Trophoblast cell (in vitro differentiated cells and primary cell): ENCODE measurements at regions not wholly inside any gene's neighbourhood (a gene's known extent, or its start where the extent isn't known, plus 50 kb on each side); places are given as distances from the start of the nearest gene placed in this dataset.
A peak's percentile ranks its signal among the peaks of the same experiment; 100 is the strongest.
"Not testable (repeated sequence)": the region's sequence is repeated elsewhere in the genome, so short reads cannot be mapped to it uniquely, and the experiment has no call there.

ENCODE experiments used
- DNase-seq, 2 donors: peaks; one replicate each; pipeline ENCODE4 v3.0.0-alpha.2; 2016
- H2AFZ ChIP-seq: 2 replicates; pipeline ENCODE4 v1.6.1; 2013; ENCODE audit warnings: low read length, moderate library complexity, mild to moderate bottlenecking; ENCODE audit not compliant: insufficient read depth, poor library complexity
- H2AK5ac ChIP-seq: 2 replicates; pipeline ENCODE4 v1.6.1; 2013; ENCODE audit warnings: mild to moderate bottlenecking, low read length
- H2BK120ac ChIP-seq: 2 replicates; pipeline ENCODE4 v1.6.1; 2013; ENCODE audit warnings: low read length, mild to moderate bottlenecking, moderate library complexity; ENCODE audit not compliant: insufficient read depth, poor library complexity
- H2BK12ac ChIP-seq: 2 replicates; pipeline ENCODE4 v1.6.1; 2013; ENCODE audit warnings: mild to moderate bottlenecking, low read length, moderate library complexity
- H2BK5ac ChIP-seq: 2 replicates; pipeline ENCODE4 v1.6.1; 2013; ENCODE audit warnings: low read length, low read depth, moderate library complexity, mild to moderate bottlenecking; ENCODE audit not compliant: poor library complexity
- H3K14ac ChIP-seq: 2 replicates; pipeline ENCODE4 v1.6.1; 2013; ENCODE audit warnings: mild to moderate bottlenecking, low read length
- H3K18ac ChIP-seq: 2 replicates; pipeline ENCODE4 v1.6.1; 2013; ENCODE audit warnings: mild to moderate bottlenecking, low read length
- H3K23ac ChIP-seq: 2 replicates; pipeline ENCODE4 v1.6.1; 2013; ENCODE audit warnings: low read length
- H3K27ac ChIP-seq: 2 replicates; pipeline ENCODE4 v1.5.1; 2013; ENCODE audit warnings: low read depth, mild to moderate bottlenecking, inconsistent platforms, low read length, moderate library complexity
- H3K27me3 ChIP-seq: 2 replicates; pipeline ENCODE4 v1.6.1; 2013; ENCODE audit warnings: inconsistent platforms, mild to moderate bottlenecking, low read length, moderate library complexity; ENCODE audit not compliant: insufficient read depth
- H3K36me3 ChIP-seq, 2 experiments: 1 replicate in 1 of 2; 2 replicates in 1 of 2; pipeline ENCODE4 v1.6.1; 2013; ENCODE audit warnings: low read length in 2 of 2, mild to moderate bottlenecking in 2 of 2, moderate library complexity in 1 of 2; ENCODE audit not compliant: insufficient read depth in 2 of 2, control insufficient read depth in 1 of 2
- H3K4ac ChIP-seq: 2 replicates; pipeline ENCODE4 v1.6.1; 2013; ENCODE audit warnings: low read depth, mild to moderate bottlenecking, low read length, moderate library complexity
- H3K4me1 ChIP-seq, 2 experiments: 1 replicate in 1 of 2; 2 replicates in 1 of 2; pipeline ENCODE4 v1.6.1; 2013; ENCODE audit warnings: low read length in 2 of 2, mild to moderate bottlenecking in 2 of 2, moderate library complexity in 1 of 2; ENCODE audit not compliant: insufficient read depth in 2 of 2, control insufficient read depth in 1 of 2
- H3K4me2 ChIP-seq: 2 replicates; pipeline ENCODE4 v1.6.1; 2013; ENCODE audit warnings: inconsistent platforms, mild to moderate bottlenecking, low read length, moderate library complexity
- H3K4me3 ChIP-seq: 2 replicates; pipeline ENCODE4 v1.5.1; 2013; ENCODE audit warnings: mild to moderate bottlenecking, low read depth, low read length, inconsistent platforms
- H3K79me1 ChIP-seq: one replicate; pipeline ENCODE4 v1.6.1; 2013; ENCODE audit warnings: low read length
- H3K79me2 ChIP-seq: 2 replicates; pipeline ENCODE4 v1.6.1; 2013; ENCODE audit warnings: low read length, mild to moderate bottlenecking; ENCODE audit not compliant: control insufficient read depth, insufficient read depth, poor library complexity
- H3K9ac ChIP-seq: 2 replicates; pipeline ENCODE4 v1.6.1; 2013; ENCODE audit warnings: mild to moderate bottlenecking, low read length
- H3K9me3 ChIP-seq: 2 replicates; pipeline ENCODE4 v1.6.1; 2013; ENCODE audit warnings: low read depth, mild to moderate bottlenecking, control low read depth, inconsistent platforms, low read length; ENCODE audit not compliant: insufficient read depth
- H4K12ac ChIP-seq: 2 replicates; pipeline ENCODE4 v1.6.1; 2013; ENCODE audit warnings: low read depth, mild to moderate bottlenecking, low read length, moderate library complexity
- H4K8ac ChIP-seq: 2 replicates; pipeline ENCODE4 v1.6.1; 2013; ENCODE audit warnings: low read depth, mild to moderate bottlenecking, low read length, moderate library complexity
- H4K91ac ChIP-seq: one replicate; pipeline ENCODE4 v1.6.1; 2013; ENCODE audit warnings: low read depth, mild to moderate bottlenecking, low read length, moderate library complexity
- WGBS: extraction: QIAGEN DNeasy Blood & Tissue Kit; methylation state at CpG from one replicate; pipeline ENCODE4 v1.1.7; 2013; ENCODE audit warnings: missing lambda C conversion rate; ENCODE audit not compliant: insufficient read length, insufficient coverage; ENCODE audit errors: extremely low coverage; 5-methylcytosine and 5-hydroxymethylcytosine counted together

GRCh38 chrX:80573275-80573674, 153.0 kb downstream of the TENT5D start:
- Histone ChIP-seq H3K9me3 (no peaks in the 10 kb centered on the region), H2BK12ac (no peak overlapping the region), H3K4me1 (peaks cover 9 to 10% of the 10 kb centered on the region in 2 experiments), H3K79me2 (no peaks in the 10 kb centered on the region), H3K9ac (no peak overlapping the region), H3K23ac (no peak overlapping the region), H3K14ac (no peak overlapping the region), H2BK5ac (no peak overlapping the region), H2AK5ac (no peak overlapping the region), H4K8ac (no peak overlapping the region), H2BK120ac (no peak overlapping the region), H3K4ac (no peak overlapping the region), H3K27me3 (no peaks in the 10 kb centered on the region), H4K91ac (no peak overlapping the region), H3K27ac (no peak overlapping the region), H3K18ac (no peak overlapping the region), H3K36me3 (no peaks in the 10 kb centered on the region), H3K4me2 (no peak overlapping the region), H2AFZ (no peak overlapping the region), H3K79me1 (peaks cover 3% of the 10 kb centered on the region), H3K4me3 (no peak overlapping the region), H4K12ac (no peak overlapping the region)
- no peak for DNase-seq
- WGBS = no CpG with 5 or more reads among the region's 20 CpGs

- H4K8ac ChIP-seq, H3K79me1 ChIP-seq, H3K18ac ChIP-seq, H2BK5ac ChIP-seq, H3K4me2 ChIP-seq, H2BK12ac ChIP-seq, H2AK5ac ChIP-seq, H3K9ac ChIP-seq, H2BK120ac ChIP-seq, H4K91ac ChIP-seq, H3K23ac ChIP-seq, H3K14ac ChIP-seq, H3K27ac ChIP-seq, H3K4ac ChIP-seq, H3K4me3 ChIP-seq, H3K27me3 ChIP-seq, H2AFZ ChIP-seq, H4K12ac ChIP-seq, H3K79me2 ChIP-seq, H3K9me3 ChIP-seq, H3K36me3 ChIP-seq, DNase-seq: not testable (repeated sequence)
- H3K4me1 ChIP-seq = peaks cover 9 to 10% of the 10 kb centered on the region in 2 experiments
- WGBS = no CpG with 5 or more reads among the region's 50 CpGs
These were observed 154.3 kb downstream of the TENT5D start for GRCh38 chrX:80574486-80575086.

- Histone ChIP-seq H3K23ac (no peak overlapping the region), H3K27me3 (no peaks in the 10 kb centered on the region), H2BK5ac (no peak overlapping the region), H2BK12ac (peak overlapping the region; percentile 17), H2AK5ac (no peak overlapping the region), H4K8ac (no peak overlapping the region), H3K14ac (no peak overlapping the region), H3K4me3 (no peak overlapping the region), H3K4me1 (peaks cover 9 to 10% of the 10 kb centered on the region in 2 experiments), H2AFZ (no peak overlapping the region), H3K18ac (no peak overlapping the region), H3K36me3 (no peaks in the 10 kb centered on the region), H3K9me3 (no peaks in the 10 kb centered on the region), H3K79me2 (no peaks in the 10 kb centered on the region), H3K27ac (no peak overlapping the region), H3K4ac (no peak overlapping the region), H3K4me2 (no peak overlapping the region), H4K12ac (no peak overlapping the region), H4K91ac (peak overlapping the region; percentile 61), H2BK120ac (peak overlapping the region; percentile 53), H3K79me1 (peaks cover 3% of the 10 kb centered on the region), H3K9ac (no peak overlapping the region)
- no peak for DNase-seq
These were observed 156.0 kb downstream of the TENT5D start for GRCh38 chrX:80576267-80576666.

GRCh38 chrX:80576806-80577533, 156.7 kb downstream of the TENT5D start:
- no peaks in the 10 kb centered on the region for H3K79me2 ChIP-seq
- H3K27me3 ChIP-seq = no peaks in the 10 kb centered on the region
- H2AFZ ChIP-seq = peak overlapping the region; percentile 81
- H3K4ac ChIP-seq = no peak overlapping the region
- H4K8ac ChIP-seq = peak overlapping the region; percentile 89
- peak overlapping the region; percentile 61 for H4K91ac ChIP-seq
- peaks cover 9 to 10% of the 10 kb centered on the region in 2 experiments for H3K4me1 ChIP-seq
- no peak overlapping the region for H3K9ac ChIP-seq
- no CpG with 5 or more reads among the region's 2 CpGs for WGBS
- H4K12ac ChIP-seq = peak overlapping the region; percentile 43
- H3K9me3 ChIP-seq = no peaks in the 10 kb centered on the region
- no peak overlapping the region for H3K18ac ChIP-seq
- no peak overlapping the region for H3K14ac ChIP-seq
- H3K36me3 ChIP-seq = no peaks in the 10 kb centered on the region
- H3K4me2 ChIP-seq = no peak overlapping the region
- no peak overlapping the region for H3K4me3 ChIP-seq
- H2AK5ac ChIP-seq = no peak overlapping the region
- H2BK120ac ChIP-seq = peak overlapping the region; percentile 53
- no peak overlapping the region for H2BK5ac ChIP-seq
- H2BK12ac ChIP-seq = peak overlapping the region; percentile 30
- H3K79me1 ChIP-seq = peaks cover 3% of the 10 kb centered on the region
- peak overlapping the region; percentile 57 for H3K27ac ChIP-seq
- H3K23ac ChIP-seq = no peak overlapping the region
- DNase-seq = no peak
